GM12878 (cell line): ENCODE measurements at regions not wholly inside any gene's neighbourhood (a gene's known extent, or its start where the extent isn't known, plus 50 kb on each side); places are given as distances from the start of the nearest gene placed in this dataset.

Experiments
- ATAC-seq: fragments of 200-7000 bp; cut with Tn5 transposase; 3 replicates; pipeline ENCODE4 v1.9.1; 2020; ENCODE audit warnings: mild to moderate bottlenecking, moderate library complexity
- BruUV-seq: library from RNA; stranded (reverse); fragments of 400-500 nt; replicated peaks from 2 replicates; lab custom pipeline; 2021; lab: Mats Ljungman, UMichigan
- CTCF ChIA-PET: fragments of 300-600 bp; sonication (Branson Sonifier 250); formaldehyde crosslinking; extraction: SDS; loops from one replicate; lab custom pipeline; 2021; ENCODE audit warnings: inconsistent platforms; lab: Yijun Ruan, JAX
- POLR2A ChIA-PET: fragments of 350-600 bp; formaldehyde crosslinking; extraction: SDS; loops from one replicate; lab custom pipeline; 2021; ENCODE audit warnings: inconsistent platforms; lab: Charles Lee
- RAD21 ChIA-PET: fragments of 300-600 bp; sonication (Branson Sonifier 250); formaldehyde crosslinking; loops from one replicate; lab custom pipeline; 2023; ENCODE audit warnings: antibody characterized with exemption; ENCODE audit not compliant: unreplicated experiment; lab: Charles Lee
- SMC1A ChIA-PET: fragments of 300-600 bp; sonication (Branson Sonifier 250); formaldehyde crosslinking; loops from one replicate; lab custom pipeline; 2023; ENCODE audit not compliant: unreplicated experiment, uncharacterized antibody; lab: Charles Lee
- DNase-seq: peaks from one replicate; pipeline ENCODE4 v3.0.0-alpha.2; 2011; ENCODE audit warnings: low read depth, low spot score
- FAIRE-seq: peaks from 3 replicates; lab custom pipeline; 2011; peaks lifted over from hg19 to GRCh38; lab: Jason Lieb, UNC
- H2AFZ ChIP-seq: 2 replicates; pipeline ENCODE4 v1.6.0; 2011; ENCODE audit warnings: low read depth, low read length, control low read depth; ENCODE audit not compliant: control insufficient read depth
- H3K27ac ChIP-seq: 2 replicates; pipeline ENCODE4 v1.5.1; 2011; ENCODE audit warnings: control low read depth; ENCODE audit not compliant: control insufficient read depth, insufficient read depth
- H3K27me3 ChIP-seq, 2 experiments: replicated peaks in 1 of 2; 2 replicates each; pipeline versions ENCODE4 v1.6.0 to v1.6.1; 2011; ENCODE audit warnings: low read length in 1 of 2; ENCODE audit not compliant: control insufficient read depth in 2 of 2, insufficient read depth in 2 of 2
- H3K36me3 ChIP-seq, 2 experiments: 2 replicates each; pipeline ENCODE4 v1.5.1; 2011; ENCODE audit warnings: low read length in 1 of 2; ENCODE audit not compliant: control insufficient read depth in 2 of 2, insufficient read depth in 2 of 2
- H3K4me1 ChIP-seq: 2 replicates; pipeline ENCODE4 v1.6.1; 2011; ENCODE audit warnings: mild to moderate bottlenecking, low read length, moderate library complexity, mixed read lengths; ENCODE audit not compliant: control insufficient read depth, insufficient read depth
- H3K4me2 ChIP-seq: 2 replicates; pipeline ENCODE4 v1.6.0; 2011; ENCODE audit warnings: control low read depth; ENCODE audit not compliant: control insufficient read depth, insufficient read depth
- H3K4me3 ChIP-seq: fragments of 200-600 bp; sonication (generic); 2 replicates; pipeline ENCODE4 v1.5.1; 2016
- H3K79me2 ChIP-seq: 2 replicates; pipeline ENCODE4 v1.6.0; 2011; ENCODE audit warnings: low read length; ENCODE audit not compliant: control insufficient read depth, insufficient read depth
- H3K9ac ChIP-seq: 2 replicates; pipeline ENCODE4 v1.8.0; 2011; ENCODE audit warnings: low read length, control low read depth, mixed read lengths; ENCODE audit not compliant: control insufficient read depth, insufficient read depth
- H3K9me3 ChIP-seq: replicated peaks from 3 replicates; pipeline ENCODE4 v1.5.1; 2011; ENCODE audit warnings: mild to moderate bottlenecking, low read length; ENCODE audit not compliant: control insufficient read depth, insufficient read depth
- H4K20me1 ChIP-seq: 2 replicates; pipeline ENCODE4 v1.6.0; 2011; ENCODE audit not compliant: control insufficient read depth, insufficient read depth
- CBX3 ChIP-seq: fragments of 200-600 bp; sonication (generic); IDR thresholded peaks from 2 replicates; pipeline ENCODE4 v1.6.1; 2016; ENCODE audit warnings: low read depth, borderline replicate concordance
- CEBPB ChIP-seq, 2 experiments: fragments of 150-350 bp in 1 of 2; IDR thresholded peaks; 2 replicates each; pipeline ENCODE4 v1.6.1; 2012 to 2014; ENCODE audit warnings: low read depth in 2 of 2, low read length in 2 of 2, borderline replicate concordance in 1 of 2, inconsistent platforms in 1 of 2
- EZH2 ChIP-seq: IDR thresholded peaks from 2 replicates; pipeline ENCODE4 v1.6.1; 2012; ENCODE audit warnings: low read depth, mild to moderate bottlenecking, control low read depth, inconsistent platforms, low read length, borderline replicate concordance; ENCODE audit not compliant: control insufficient read depth
- IRF4 ChIP-seq: IDR thresholded peaks from 2 replicates; pipeline ENCODE4 v1.6.1; 2011; ENCODE audit warnings: low read depth, low read length
- JUND ChIP-seq: IDR thresholded peaks from 2 replicates; pipeline ENCODE4 v1.6.1; 2012; ENCODE audit warnings: low read depth, mild to moderate bottlenecking, low read length, improper control_type of control experiment, moderate library complexity
- KLF5 ChIP-seq: fragments of 450-650 bp; IDR thresholded peaks from 2 replicates; pipeline ENCODE4 v1.6.1; 2014; ENCODE audit warnings: mild to moderate bottlenecking; ENCODE audit not compliant: partially characterized antibody
- MYC ChIP-seq: IDR thresholded peaks from 2 replicates; pipeline ENCODE4 v1.6.1; 2011; ENCODE audit warnings: mild to moderate bottlenecking, low read length, moderate library complexity, inconsistent platforms; ENCODE audit not compliant: insufficient read depth, insufficient replicate concordance, insufficient read length, severe bottlenecking
- SIX5 ChIP-seq: IDR thresholded peaks from 2 replicates; pipeline ENCODE4 v1.6.1; 2011; ENCODE audit warnings: mild to moderate bottlenecking, low read depth, low read length, moderate library complexity; ENCODE audit not compliant: severe bottlenecking
- SMAD1 ChIP-seq: fragments of 450-650 bp; IDR thresholded peaks from 2 replicates; pipeline ENCODE4 v1.6.1; 2018; ENCODE audit warnings: mild to moderate bottlenecking, low read depth; ENCODE audit not compliant: partially characterized antibody
- TBL1XR1 ChIP-seq: IDR thresholded peaks from 2 replicates; pipeline ENCODE4 v1.6.1; 2012; ENCODE audit warnings: low read depth, low read length, improper control_type of control experiment
- WGBS: methylation state at CpG from one replicate; pipeline ENCODE4 v1.1.6; 2016; ENCODE audit warnings: low lambda C conversion rate; ENCODE audit not compliant: insufficient replicate concordance, insufficient coverage; ENCODE audit errors: missing lambda C conversion rate; 5-methylcytosine and 5-hydroxymethylcytosine counted together
- in situ Hi-C: fragments of 300-500 bp; cut with MboI; formaldehyde crosslinking; loops from 9 replicates; pipeline ENCODE4 v1.14.3; 2018; ENCODE audit warnings: mixed read lengths
- intact Hi-C: fragments of 100-400 bp; cut with micrococcal nuclease; formaldehyde crosslinking; loops from one replicate; pipeline ENCODE4 v1.14.2; 2022; ENCODE audit not compliant: unreplicated experiment

DNA sequence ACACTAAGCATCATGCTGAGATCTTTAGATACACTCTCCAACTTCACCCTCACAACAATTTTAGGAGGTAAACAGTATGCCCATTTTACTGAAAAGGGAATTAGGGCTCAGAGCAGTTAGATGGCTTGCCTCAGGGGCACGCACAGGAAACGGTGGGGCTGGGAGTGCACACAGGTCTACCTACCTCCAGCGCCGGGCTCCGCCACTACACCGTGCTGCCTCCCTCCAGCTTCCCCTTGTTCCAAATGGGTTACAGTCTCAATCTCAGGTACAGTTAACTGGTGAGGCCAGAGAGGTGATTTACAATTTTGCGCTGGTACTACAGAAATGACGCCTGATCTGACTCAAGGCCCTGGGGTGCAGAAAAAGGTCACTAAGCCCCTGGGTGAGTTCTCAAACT lies 142.0 kb downstream of the NOC3L start:
- no peak overlapping the region for H2AFZ ChIP-seq
- no peaks in the 10 kb centered on the region for H3K36me3 ChIP-seq
- ATAC-seq (no peak), FAIRE-seq (no peak), DNase-seq (no peak)
- no peak overlapping the region for H3K27ac ChIP-seq
- H3K4me2 ChIP-seq: no peak overlapping the region
- WGBS: 70% methylated on average over 8 of the region's 8 CpGs
- TF ChIP-seq JUND: no peak
- no peak for TF ChIP-seq EZH2
- no peak for TF ChIP-seq SIX5
- no peak for TF ChIP-seq MYC
- TF ChIP-seq CEBPB (IDR thresholded peaks at IDR 0.05; ENCODE audit: borderline replicate concordance in 1 of 2, low read depth in 2 of 2, low read length in 2 of 2): no peak
- TF ChIP-seq CBX3: no peak
- TF ChIP-seq TBL1XR1: no peak
- TF ChIP-seq KLF5: no peak
- TF ChIP-seq SMAD1: no peak
- no peak for TF ChIP-seq IRF4
- peaks cover 0 to 2% of the 10 kb centered on the region in 2 experiments; a peak in 1 of 4 replicates for H3K27me3 ChIP-seq
- CTCF ChIA-PET: no interaction called here
- no peak overlapping the region for H3K4me3 ChIP-seq
- BruUV-seq: no TSS peak
- no peak overlapping the region for H3K9ac ChIP-seq
- SMC1A ChIA-PET: no interaction called here
- no peaks in the 10 kb centered on the region for H4K20me1 ChIP-seq
- intact Hi-C loops (no loop called here), in situ Hi-C loops (no loop called here)
- no peaks in the 10 kb centered on the region for H3K79me2 ChIP-seq
- no peaks in the 10 kb centered on the region for H3K9me3 ChIP-seq
- no peaks in the 10 kb centered on the region for H3K4me1 ChIP-seq
- POLR2A ChIA-PET: no interaction called here
- RAD21 ChIA-PET: no interaction called here
